Activated naive CD8-positive, alpha-beta T cell treated with anti-CD3 and anti-CD28 coated beads, Interleukin-2, amount 50 U/mL, for 24 hours (primary cell): ENCODE measurements at regions not wholly inside any gene's neighbourhood (a gene's known extent, or its start where the extent isn't known, plus 50 kb on each side); places are given as distances from the start of the nearest gene placed in this dataset.
"Not testable (repeated sequence)": the region's sequence is repeated elsewhere in the genome, so short reads cannot be mapped to it uniquely, and the experiment has no call there.

Experiments
- ATAC-seq: fragments of 150-1000 bp; cut with Tn5 transposase; one replicate; pipeline ENCODE4 v1.10.0; 2021
- DNase-seq: peaks from one replicate; pipeline ENCODE4 v3.0.0; 2021
- H3K27ac Mint-ChIP-seq: one replicate; pipeline ENCODE4 v1.8.0; 2021; ENCODE audit warnings: mild to moderate bottlenecking, mixed read lengths
- H3K27me3 Mint-ChIP-seq: one replicate; pipeline ENCODE4 v1.8.0; 2021; ENCODE audit warnings: mixed read lengths
- H3K36me3 Mint-ChIP-seq: one replicate; pipeline ENCODE4 v1.8.0; 2021; ENCODE audit warnings: low read depth, mixed read lengths
- H3K4me1 Mint-ChIP-seq: one replicate; pipeline ENCODE4 v1.8.0; 2021; ENCODE audit warnings: mixed read lengths
- H3K4me3 Mint-ChIP-seq: one replicate; pipeline ENCODE4 v1.8.0; 2021; ENCODE audit warnings: mild to moderate bottlenecking, moderate library complexity, mixed read lengths
- H3K9me3 Mint-ChIP-seq: one replicate; pipeline ENCODE4 v1.8.0; 2021; ENCODE audit warnings: mixed read lengths

GRCh38 chr13:33544308-33544707, 258.8 kb upstream of the STARD13 start:
- DNase-seq (no peak), ATAC-seq (no peak)
- H3K4me1 Mint-ChIP-seq = peaks cover 52% of the 10 kb centered on the region
- H3K4me3 Mint-ChIP-seq = peak overlapping the region; percentile 83
- H3K27ac Mint-ChIP-seq = peak overlapping the region; percentile 100
- H3K9me3 Mint-ChIP-seq = peaks cover 5% of the 10 kb centered on the region
- peaks cover 5% of the 10 kb centered on the region for H3K36me3 Mint-ChIP-seq
- H3K27me3 Mint-ChIP-seq = peaks cover 3% of the 10 kb centered on the region

DNA sequence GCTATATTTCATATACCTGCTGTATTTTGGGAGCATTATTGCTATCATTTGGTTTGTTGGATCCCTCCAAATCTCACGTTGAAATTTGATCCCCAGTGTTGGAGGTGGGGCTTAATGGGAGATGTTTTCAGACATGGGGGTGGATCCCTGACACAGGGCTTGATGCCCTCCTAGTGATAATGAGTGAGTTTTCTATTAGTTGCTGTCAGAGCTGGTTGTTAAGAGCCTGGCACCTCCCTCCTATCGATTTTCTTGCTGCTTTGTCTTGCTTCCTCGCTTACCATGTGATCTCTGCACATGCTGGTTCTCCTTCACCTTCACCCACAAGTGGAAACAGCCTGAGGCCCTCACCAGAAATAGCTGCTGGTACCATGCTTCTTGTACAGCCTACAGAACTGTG, 259.9 kb upstream of the STARD13 start:
- no peak overlapping the region for H3K4me3 Mint-ChIP-seq
- peaks cover 3% of the 10 kb centered on the region for H3K27me3 Mint-ChIP-seq
- peak overlapping the region; percentile 55 for H3K27ac Mint-ChIP-seq
- H3K9me3 Mint-ChIP-seq = peaks cover 5% of the 10 kb centered on the region
- ATAC-seq (no peak), DNase-seq (no peak)
- H3K36me3 Mint-ChIP-seq = peaks cover 5% of the 10 kb centered on the region
- peaks cover 43% of the 10 kb centered on the region for H3K4me1 Mint-ChIP-seq

DNA sequence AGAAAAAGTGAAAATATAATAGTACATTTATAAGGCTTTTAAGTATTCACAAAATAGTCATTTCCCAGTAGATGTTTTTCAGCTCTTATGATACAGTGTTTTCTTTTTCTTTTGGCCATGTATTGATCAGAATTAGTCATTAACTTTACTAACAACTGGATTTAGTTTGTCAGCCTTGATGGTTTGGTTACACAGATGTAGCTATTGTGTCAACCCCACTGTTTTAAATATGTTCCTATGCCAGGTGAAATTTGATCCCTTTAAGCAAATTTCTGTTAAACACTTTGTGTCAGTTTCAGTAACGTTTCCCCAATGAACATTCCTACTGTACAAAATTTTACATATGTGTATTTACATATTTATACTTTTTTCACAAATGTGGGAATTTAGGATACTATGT, 261.5 kb upstream of the STARD13 start:
- Mint-ChIP-seq H3K4me1 (peaks cover 30% of the 10 kb centered on the region), H3K4me3 (no peak overlapping the region), H3K27ac (no peak overlapping the region), H3K27me3 (peaks cover 3% of the 10 kb centered on the region), H3K9me3 (peaks cover 6% of the 10 kb centered on the region), H3K36me3 (peaks cover 2% of the 10 kb centered on the region)
- ATAC-seq = no peak
- no peak for DNase-seq

DNA sequence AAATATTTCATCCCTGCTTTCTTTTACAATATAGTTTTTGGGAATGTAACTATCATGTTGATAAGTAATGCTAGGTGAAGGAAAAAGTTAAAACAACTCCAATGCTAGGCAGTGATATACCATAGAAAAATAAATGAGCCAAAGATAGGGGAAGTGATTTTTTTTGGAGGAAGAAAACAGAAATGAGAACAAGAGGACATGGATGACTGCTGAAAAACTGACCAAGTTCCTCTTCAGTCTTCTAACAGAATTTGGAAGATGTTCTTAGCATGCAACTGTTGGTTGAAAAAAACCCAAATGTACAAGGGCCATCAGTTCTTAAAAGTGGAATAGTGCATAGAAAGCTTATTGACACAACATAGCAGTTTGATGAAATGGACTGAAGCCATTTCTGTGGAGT, 262.5 kb upstream of the STARD13 start:
- Mint-ChIP-seq H3K4me1 (peaks cover 32% of the 10 kb centered on the region), H3K4me3 (no peak overlapping the region), H3K27ac (no peak overlapping the region), H3K36me3 (no peaks in the 10 kb centered on the region), H3K9me3 (peaks cover 9% of the 10 kb centered on the region), H3K27me3 (no peaks in the 10 kb centered on the region)
- DNase-seq = no peak
- ATAC-seq = no peak

DNA sequence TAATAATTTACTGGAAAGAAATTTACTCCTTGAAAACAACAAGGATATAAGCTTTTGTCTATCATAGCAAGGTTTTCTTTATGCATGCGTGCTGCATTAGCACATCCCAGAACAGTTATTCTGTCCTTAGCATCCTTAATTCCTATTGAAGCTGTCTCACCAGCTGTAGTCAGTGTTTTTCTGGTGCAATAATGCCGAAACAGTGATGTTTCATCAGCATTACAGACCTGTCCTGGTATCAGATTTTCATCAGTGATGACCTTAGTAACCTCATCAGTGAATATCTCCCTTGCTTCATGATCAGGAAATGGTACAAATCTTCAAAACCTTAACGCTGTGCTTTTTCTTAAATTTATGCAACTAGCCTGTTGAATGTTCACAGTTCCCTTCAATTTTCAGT, 264.7 kb upstream of the STARD13 start:
- peaks cover 9% of the 10 kb centered on the region for H3K9me3 Mint-ChIP-seq
- peaks cover 19% of the 10 kb centered on the region for H3K4me1 Mint-ChIP-seq
- no peak for ATAC-seq
- DNase-seq = no peak
- no peaks in the 10 kb centered on the region for H3K27me3 Mint-ChIP-seq
- H3K36me3 Mint-ChIP-seq = no peaks in the 10 kb centered on the region
- no peak overlapping the region for H3K4me3 Mint-ChIP-seq
- H3K27ac Mint-ChIP-seq = no peak overlapping the region

DNA sequence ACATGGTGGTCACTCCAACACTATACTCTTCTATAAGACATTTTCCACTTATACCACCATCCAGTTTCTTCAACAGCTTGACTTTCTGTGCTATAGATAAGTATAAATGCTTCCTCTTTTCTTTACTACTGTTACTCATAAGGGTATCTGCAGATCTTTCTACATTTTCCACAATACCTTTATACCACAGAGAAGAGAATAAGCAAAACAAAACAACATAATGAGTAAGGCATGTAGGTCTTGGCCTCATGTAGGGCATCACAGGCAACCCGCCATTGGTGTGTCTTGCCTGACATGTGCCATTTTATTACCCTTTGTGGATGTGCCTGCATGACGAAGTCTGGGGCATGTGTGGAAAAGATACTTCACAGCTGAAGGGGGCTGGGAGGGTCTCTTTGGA, 265.3 kb upstream of the STARD13 start:
- DNase-seq (no peak), ATAC-seq (no peak)
- H3K36me3 Mint-ChIP-seq = no peaks in the 10 kb centered on the region
- H3K27ac Mint-ChIP-seq = no peak overlapping the region
- H3K27me3 Mint-ChIP-seq = no peaks in the 10 kb centered on the region
- peaks cover 14% of the 10 kb centered on the region for H3K4me1 Mint-ChIP-seq
- no peak overlapping the region for H3K4me3 Mint-ChIP-seq
- peaks cover 4% of the 10 kb centered on the region for H3K9me3 Mint-ChIP-seq

DNA sequence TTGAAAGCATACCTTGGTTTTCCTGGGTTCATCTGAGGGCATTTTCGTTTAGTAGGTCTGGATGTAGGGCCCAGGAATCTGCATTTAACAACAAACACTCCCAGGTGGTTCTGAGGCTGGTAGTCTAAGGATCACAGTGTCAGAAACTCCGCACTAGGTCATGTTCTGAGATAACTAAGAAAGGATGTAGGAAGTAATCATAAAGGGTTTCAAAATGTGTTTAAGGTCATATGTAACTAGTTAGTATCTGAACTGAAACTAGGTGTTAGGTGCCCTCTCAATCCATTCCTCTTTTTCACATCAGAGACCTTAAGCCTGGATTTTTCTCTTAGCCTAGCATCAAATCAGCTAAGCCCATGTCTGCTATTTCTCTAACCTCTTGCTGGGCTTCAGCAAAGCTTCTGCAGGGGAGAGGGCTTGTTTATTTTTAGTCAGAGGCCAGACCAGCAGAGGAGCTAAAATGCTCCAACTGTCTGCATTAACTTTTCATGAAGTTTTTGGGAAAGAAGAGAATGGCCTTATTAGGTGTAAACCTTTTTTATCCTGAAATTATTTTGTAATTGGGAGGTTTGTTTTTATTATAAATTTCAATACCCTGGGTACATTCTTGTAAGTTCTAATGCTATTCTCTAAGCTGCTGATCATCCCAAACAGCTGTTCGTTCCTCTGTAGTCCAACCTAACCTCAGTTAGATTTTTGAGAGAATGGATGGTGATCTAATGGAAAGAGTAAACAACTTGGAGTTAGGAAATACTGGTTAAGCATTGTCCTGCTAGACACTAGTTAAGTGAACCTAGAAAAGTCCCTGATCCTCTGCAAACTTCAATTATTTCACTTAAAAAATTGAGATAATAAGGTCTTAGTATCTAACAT, 262.8 kb upstream of the RFC3 start:
- no peaks in the 10 kb centered on the region for H3K36me3 Mint-ChIP-seq
- DNase-seq (no peak), ATAC-seq (no peak)
- peaks cover 10% of the 10 kb centered on the region for H3K4me1 Mint-ChIP-seq
- no peak overlapping the region for H3K4me3 Mint-ChIP-seq
- peaks cover 4% of the 10 kb centered on the region for H3K9me3 Mint-ChIP-seq
- H3K27ac Mint-ChIP-seq = no peak overlapping the region
- H3K27me3 Mint-ChIP-seq = peaks cover 2% of the 10 kb centered on the region

GRCh38 chr13:33556828-33557227, 261.1 kb upstream of the RFC3 start:
- H3K4me3 Mint-ChIP-seq = no peak overlapping the region
- ATAC-seq (no peak), DNase-seq (no peak)
- H3K27ac Mint-ChIP-seq = no peak overlapping the region
- no peaks in the 10 kb centered on the region for H3K36me3 Mint-ChIP-seq
- H3K4me1 Mint-ChIP-seq = peaks cover 7% of the 10 kb centered on the region
- H3K9me3 Mint-ChIP-seq = peaks cover 4% of the 10 kb centered on the region
- peaks cover 2% of the 10 kb centered on the region for H3K27me3 Mint-ChIP-seq

- Mint-ChIP-seq H3K4me1 (no peaks in the 10 kb centered on the region), H3K9me3 (no peaks in the 10 kb centered on the region), H3K36me3 (no peaks in the 10 kb centered on the region), H3K27ac (no peak overlapping the region), H3K4me3 (no peak overlapping the region), H3K27me3 (peaks cover 2% of the 10 kb centered on the region)
- ATAC-seq (no peak), DNase-seq (no peak)
Measured at GRCh38 chr13:33560726-33561125, 257.2 kb upstream of the RFC3 start.

DNA sequence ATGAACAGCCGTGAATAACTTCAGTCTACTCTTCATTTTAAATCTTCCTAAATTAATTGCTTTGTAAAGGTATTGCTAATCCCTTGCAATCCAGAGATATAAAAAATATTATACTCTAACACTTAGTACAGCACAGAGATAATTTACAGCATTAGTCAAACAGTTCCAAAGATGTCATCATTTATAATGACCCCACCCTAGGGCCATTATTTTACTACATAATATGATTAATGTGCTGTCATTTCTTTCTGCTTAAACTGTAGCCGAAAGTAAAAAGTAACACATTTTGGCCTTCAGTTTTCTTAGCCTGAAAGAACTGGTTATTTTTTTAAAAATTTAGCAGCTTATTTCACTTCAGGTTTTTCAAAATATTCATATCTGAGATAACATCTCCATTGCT, 256.3 kb upstream of the RFC3 start:
- ATAC-seq = no peak
- DNase-seq = no peak
- peaks cover 2% of the 10 kb centered on the region for H3K27me3 Mint-ChIP-seq
- H3K4me3 Mint-ChIP-seq = no peak overlapping the region
- no peak overlapping the region for H3K27ac Mint-ChIP-seq
- no peaks in the 10 kb centered on the region for H3K4me1 Mint-ChIP-seq
- H3K36me3 Mint-ChIP-seq = no peaks in the 10 kb centered on the region
- no peaks in the 10 kb centered on the region for H3K9me3 Mint-ChIP-seq

GRCh38 chr13:33571618-33572017, 246.3 kb upstream of the RFC3 start:
- Mint-ChIP-seq H3K9me3 (peaks cover 4% of the 10 kb centered on the region), H3K27ac (no peak overlapping the region), H3K36me3 (no peaks in the 10 kb centered on the region), H3K4me3 (no peak overlapping the region), H3K4me1 (no peaks in the 10 kb centered on the region), H3K27me3 (no peaks in the 10 kb centered on the region)
- DNase-seq (no peak), ATAC-seq (no peak)

DNA sequence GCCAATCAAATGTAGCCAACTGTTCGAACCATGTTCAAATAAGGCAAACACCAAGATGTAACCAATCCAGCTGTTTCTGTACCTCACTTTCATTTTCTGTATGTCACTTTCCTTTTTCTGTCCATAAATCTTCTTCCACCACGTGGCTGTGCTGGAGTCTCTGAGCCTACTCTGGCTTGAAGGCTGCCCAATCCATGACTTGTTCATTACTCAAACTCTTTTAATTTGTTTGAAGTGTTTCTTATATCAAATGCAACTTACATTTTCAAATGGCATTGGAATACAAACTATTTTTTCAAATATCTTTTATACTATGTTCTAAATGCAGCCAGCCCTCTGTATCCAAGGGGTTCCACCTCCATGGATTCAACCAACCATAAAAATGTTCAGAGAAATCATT, 245.6 kb upstream of the RFC3 start:
- DNase-seq, H3K36me3 Mint-ChIP-seq, H3K4me3 Mint-ChIP-seq, H3K27ac Mint-ChIP-seq, H3K4me1 Mint-ChIP-seq, H3K27me3 Mint-ChIP-seq, ATAC-seq, H3K9me3 Mint-ChIP-seq: not testable (repeated sequence)

DNA sequence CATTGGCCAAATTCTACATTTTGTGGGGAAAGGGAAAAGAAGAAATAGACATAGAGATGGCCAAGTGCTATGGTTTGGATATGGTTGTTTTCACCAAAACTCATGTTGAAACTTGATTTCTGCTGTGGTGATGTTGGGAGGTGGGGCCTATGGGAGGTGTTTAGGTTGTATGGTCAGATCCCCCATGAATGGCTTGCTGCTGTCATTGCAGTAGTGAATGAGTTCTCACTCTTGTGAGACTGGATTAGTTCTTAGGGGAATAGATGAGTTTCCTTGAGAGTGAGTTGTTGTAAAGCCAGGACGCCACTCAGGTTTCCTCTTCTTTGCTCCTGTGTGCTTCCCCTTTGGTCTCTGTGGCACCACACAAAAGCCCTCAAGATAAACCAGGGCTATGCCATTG, 242.6 kb upstream of the RFC3 start:
- H3K27me3 Mint-ChIP-seq = peaks cover 19% of the 10 kb centered on the region
- H3K9me3 Mint-ChIP-seq = peaks cover 4% of the 10 kb centered on the region
- ATAC-seq = no peak
- no peak overlapping the region for H3K4me3 Mint-ChIP-seq
- no peaks in the 10 kb centered on the region for H3K36me3 Mint-ChIP-seq
- no peak overlapping the region for H3K27ac Mint-ChIP-seq
- no peaks in the 10 kb centered on the region for H3K4me1 Mint-ChIP-seq
- DNase-seq = no peak

DNA sequence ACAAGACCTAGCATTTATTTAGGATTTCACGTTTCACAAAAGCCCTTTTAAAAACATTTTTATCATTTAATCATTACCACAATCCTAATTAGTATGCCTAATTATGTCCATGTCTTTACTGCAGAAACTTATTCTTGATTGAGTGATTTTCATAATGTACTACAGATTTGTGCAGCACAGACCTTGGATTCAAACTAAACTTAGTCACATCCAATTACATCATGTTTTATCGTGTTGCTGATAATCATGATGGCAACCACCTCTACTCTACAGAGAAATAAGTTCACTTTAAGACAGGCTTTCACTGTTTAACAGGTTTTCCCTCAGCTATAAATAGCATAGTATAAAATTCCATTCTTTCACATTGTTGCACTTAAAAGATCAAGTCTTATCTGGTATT, 240.9 kb upstream of the RFC3 start:
- Mint-ChIP-seq H3K9me3 (peaks cover 4% of the 10 kb centered on the region), H3K27ac (no peak overlapping the region), H3K27me3 (peaks cover 19% of the 10 kb centered on the region), H3K36me3 (no peaks in the 10 kb centered on the region), H3K4me1 (no peaks in the 10 kb centered on the region), H3K4me3 (no peak overlapping the region)
- DNase-seq (no peak), ATAC-seq (no peak)

DNA sequence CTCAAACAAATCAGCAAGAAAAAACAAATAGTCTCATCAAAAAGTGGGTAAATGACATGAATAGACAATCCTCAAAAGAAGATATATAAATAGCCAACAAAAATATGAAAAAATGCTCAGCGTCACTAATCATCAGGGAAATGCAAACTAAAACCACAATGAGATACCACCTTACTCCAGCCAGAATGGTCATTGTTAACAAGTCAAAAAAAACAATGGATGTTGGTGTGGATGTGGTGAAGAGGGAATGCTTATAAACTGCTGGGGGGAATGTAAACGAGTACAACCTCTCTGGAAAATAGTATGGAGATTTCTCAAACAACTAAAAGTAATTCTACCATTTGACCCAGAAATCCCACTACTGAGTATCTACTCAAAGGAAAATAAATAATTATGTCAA, 239.2 kb upstream of the RFC3 start:
- ATAC-seq (no peak), DNase-seq (no peak)
- H3K36me3 Mint-ChIP-seq = no peaks in the 10 kb centered on the region
- H3K27me3 Mint-ChIP-seq = peaks cover 19% of the 10 kb centered on the region
- H3K27ac Mint-ChIP-seq = no peak overlapping the region
- H3K9me3 Mint-ChIP-seq = no peaks in the 10 kb centered on the region
- H3K4me1 Mint-ChIP-seq = no peaks in the 10 kb centered on the region
- H3K4me3 Mint-ChIP-seq = no peak overlapping the region

DNA sequence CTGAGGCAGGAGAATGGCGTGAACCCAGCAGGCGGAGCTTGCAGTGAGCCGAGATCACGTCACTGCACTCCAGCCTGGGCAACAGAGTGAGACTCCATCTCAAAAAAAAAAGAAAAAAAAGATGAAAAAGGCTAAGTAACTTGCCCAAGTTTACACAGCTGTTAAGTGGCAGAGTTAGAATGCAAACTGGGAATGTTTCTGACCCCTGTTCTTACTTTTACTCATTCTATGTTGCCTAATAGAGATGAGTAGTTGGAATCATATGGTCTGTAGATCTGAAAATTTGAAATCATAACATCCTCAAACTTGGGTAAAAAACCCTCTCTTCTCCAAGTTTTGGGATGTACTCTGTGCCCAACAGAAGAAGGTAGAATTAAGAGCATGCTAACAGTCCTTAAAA, 235.8 kb upstream of the RFC3 start:
- Mint-ChIP-seq H3K4me1 (no peaks in the 10 kb centered on the region), H3K4me3 (no peak overlapping the region), H3K27ac (no peak overlapping the region), H3K27me3 (peaks cover 19% of the 10 kb centered on the region), H3K9me3 (peaks cover 4% of the 10 kb centered on the region), H3K36me3 (no peaks in the 10 kb centered on the region)
- ATAC-seq (no peak), DNase-seq (no peak)
